ENCODE measurements at regions not wholly inside any gene's neighbourhood (a gene's known extent, or its start where the extent isn't known, plus 50 kb on each side); places are given as distances from the start of the nearest gene placed in this dataset.

- TF ChIP-seq YY1 (IDR thresholded peaks at IDR 0.05; ENCODE audit: low read depth) (no peak), TAF1 (IDR thresholded peaks at IDR 0.05; ENCODE audit: low read depth) (no peak), EP300 (IDR thresholded peaks at IDR 0.05; ENCODE audit: borderline replicate concordance) (no peak), ZBTB7A (IDR thresholded peaks at IDR 0.05; ENCODE audit: low read depth) (no peak), EGR1 (IDR thresholded peaks at IDR 0.05) (no peak), TEAD4 (IDR thresholded peaks at IDR 0.05) (no peak), NFIC (IDR thresholded peaks at IDR 0.05) (no peak), USF1 (IDR thresholded peaks at IDR 0.05) (no peak)
Measured at GRCh38 chr5:91514400-91514799, 131.3 kb upstream of the ARRDC3 start.
